A549 (cell line): ENCODE measurements at regions not wholly inside any gene's neighbourhood (a gene's known extent, or its start where the extent isn't known, plus 50 kb on each side); places are given as distances from the start of the nearest gene placed in this dataset.

Experiments
- ATAC-seq, 2 experiments: fragments of 200-7000 bp in 1 of 2; fragments of >200 bp in 1 of 2; cut with Nextera tagmentation in 1 of 2; cut with Tn5 transposase in 1 of 2; 3 replicates each; pipeline versions ENCODE4 v1.8.0 to v1.9.1; 2018 to 2020; ENCODE audit warnings: mild to moderate bottlenecking in 1 of 2, moderate library complexity in 1 of 2
- CTCF ChIA-PET: fragments of 300-600 bp; sonication (Branson Sonifier 250); formaldehyde crosslinking; extraction: SDS; loops from one replicate; lab custom pipeline; 2021; ENCODE audit warnings: antibody characterized with exemption, inconsistent platforms; lab: Yijun Ruan, JAX
- POLR2A ChIA-PET: fragments of 350-600 bp; formaldehyde crosslinking; extraction: SDS; loops from one replicate; lab custom pipeline; 2021; ENCODE audit warnings: antibody characterized with exemption, inconsistent platforms; lab: Yijun Ruan, JAX
- DNase-seq, 2 experiments: peaks; one replicate each; pipeline versions ENCODE4 v3.0.0 to v3.0.0-alpha.2; 2011 to 2016; ENCODE audit warnings: low read depth in 1 of 2, low spot score in 1 of 2
- FAIRE-seq: peaks from 2 replicates; lab custom pipeline; 2011; peaks lifted over from hg19 to GRCh38; lab: Jason Lieb, UNC
- H3K27ac ChIP-seq, 2 experiments: fragments of >200 bp; sonication (Bioruptor Twin); formaldehyde crosslinking; 3 replicates each; pipeline ENCODE4 v1.5.1; 2016 to 2017
- H3K4me1 ChIP-seq: fragments of >200 bp; sonication (Bioruptor Twin); formaldehyde crosslinking; 3 replicates; pipeline ENCODE4 v1.6.1; 2016
- H3K4me2 ChIP-seq: fragments of >200 bp; sonication (Bioruptor Twin); formaldehyde crosslinking; 3 replicates; pipeline ENCODE4 v1.6.1; 2016
- H3K4me3 ChIP-seq: fragments of >200 bp; sonication (Bioruptor Twin); formaldehyde crosslinking; 3 replicates; pipeline ENCODE4 v1.5.1; 2016
- H3K9me3 ChIP-seq: fragments of >200 bp; sonication (Bioruptor Twin); formaldehyde crosslinking; 3 replicates; pipeline ENCODE4 v1.6.1; 2016
- ATOH8 ChIP-seq: fragments of 250-450 bp; sonication (Bioruptor Pico); IDR thresholded peaks from 2 replicates; pipeline ENCODE4 v1.5.0; 2020; ENCODE audit warnings: low read depth, mild to moderate bottlenecking, moderate library complexity
- CBX8 ChIP-seq: fragments of 200-600 bp; sonication (generic); IDR thresholded peaks from 2 replicates; pipeline ENCODE4 v1.6.1; 2016
- CEBPB ChIP-seq, 2 experiments: fragments of >200 bp in 1 of 2; sonication (Bioruptor Twin) in 1 of 2; formaldehyde crosslinking in 1 of 2; IDR thresholded peaks; 2 replicates each; pipeline ENCODE4 v1.6.1; 2012 to 2016
- ESRRA ChIP-seq: fragments of 150-350 bp; IDR thresholded peaks from 2 replicates; pipeline ENCODE4 v1.6.1; 2014; ENCODE audit warnings: mild to moderate bottlenecking, low read length, borderline replicate concordance
- FOXS1 ChIP-seq: fragments of 250-450 bp; sonication (Bioruptor Pico); IDR thresholded peaks from 2 replicates; pipeline ENCODE4 v1.5.0; 2020; ENCODE audit warnings: mild to moderate bottlenecking, moderate library complexity
- HDAC2 ChIP-seq: fragments of 200-600 bp; sonication (generic); IDR thresholded peaks from 2 replicates; pipeline ENCODE4 v1.6.1; 2016
- HMGXB4 ChIP-seq: fragments of 250-450 bp; sonication (Bioruptor Pico); IDR thresholded peaks from 2 replicates; pipeline ENCODE4 v1.5.0; 2021; ENCODE audit warnings: mild to moderate bottlenecking, moderate library complexity, borderline replicate concordance
- HOXA7 ChIP-seq: fragments of 250-450 bp; sonication (Bioruptor Pico); IDR thresholded peaks from 2 replicates; pipeline ENCODE4 v1.5.0; 2020; ENCODE audit warnings: mild to moderate bottlenecking, moderate library complexity
- HOXB13 ChIP-seq: fragments of 250-450 bp; sonication (Bioruptor Pico); IDR thresholded peaks from 2 replicates; pipeline ENCODE4 v1.5.0; 2020; ENCODE audit warnings: low read depth, mild to moderate bottlenecking, moderate library complexity
- HOXB5 ChIP-seq: fragments of 250-450 bp; sonication (Bioruptor Pico); IDR thresholded peaks from 2 replicates; pipeline ENCODE4 v1.5.0; 2020; ENCODE audit warnings: mild to moderate bottlenecking, moderate library complexity
- JUN ChIP-seq, 2 experiments: fragments of >200 bp; sonication (Bioruptor Twin); formaldehyde crosslinking; IDR thresholded peaks; 2 replicates in 1 of 2; 3 replicates in 1 of 2; pipeline ENCODE4 v1.6.1; 2016 to 2017
- JUNB ChIP-seq: fragments of >200 bp; sonication (Bioruptor Twin); formaldehyde crosslinking; IDR thresholded peaks from 2 replicates; pipeline ENCODE4 v1.6.1; 2016
- POLR2A ChIP-seq: IDR thresholded peaks from 2 replicates; pipeline ENCODE4 v1.6.1; 2012; ENCODE audit warnings: mild to moderate bottlenecking, low read length
- RAD21 ChIP-seq, 2 experiments: fragments of >200 bp in 1 of 2; sonication (Bioruptor Twin) in 1 of 2; formaldehyde crosslinking in 1 of 2; IDR thresholded peaks in 1 of 2; conservative IDR thresholded peaks in 1 of 2; 2 replicates in 1 of 2; 3 replicates in 1 of 2; pipeline ENCODE4 v1.6.1; 2012 to 2018; ENCODE audit warnings: inconsistent platforms in 1 of 2
- RNF2 ChIP-seq: fragments of 200-600 bp; sonication (generic); IDR thresholded peaks from 2 replicates; pipeline ENCODE4 v1.6.1; 2016; ENCODE audit warnings: low read depth, mild to moderate bottlenecking, antibody characterized with exemption, moderate library complexity, borderline replicate concordance
- SREBF2 ChIP-seq: fragments of 450-650 bp; IDR thresholded peaks from 2 replicates; pipeline ENCODE4 v1.6.1; 2014; ENCODE audit warnings: mild to moderate bottlenecking, moderate library complexity
- TP53 ChIP-seq: fragments of 250-450 bp; sonication (Bioruptor Pico); IDR thresholded peaks from 2 replicates; pipeline ENCODE4 v1.5.0; 2021; ENCODE audit warnings: mild to moderate bottlenecking, moderate library complexity
- ZNF302 ChIP-seq: fragments of 250-450 bp; sonication (Bioruptor Pico); IDR thresholded peaks from 2 replicates; pipeline ENCODE4 v1.9.0; 2021; ENCODE audit warnings: inconsistent platforms, mild to moderate bottlenecking, moderate library complexity
- WGBS: methylation state at CpG from one replicate; pipeline ENCODE4 v1.1.6; 2017; ENCODE audit errors: missing lambda C conversion rate; 5-methylcytosine and 5-hydroxymethylcytosine counted together

- Histone ChIP-seq H3K4me2 (peak overlapping the region; percentile 14; the same call in 1 of the 3 replicates), H3K4me1 (peaks cover 4% of the 10 kb centered on the region; the same call in 1 of the 3 replicates), H3K4me3 (no peak overlapping the region), H3K9me3 (no peaks in the 10 kb centered on the region), H3K27ac (0 out of 6 replicates have a peak overlapping the region, but pooled peaks of 1 of the 2 experiments have one; percentile 10)
- ATAC-seq = peak; percentile 67 to 86; a peak in 5 of 6 replicates
- WGBS = 28% methylated on average over 4 of the region's 4 CpGs
- DNase-seq = peak; percentile 36 to 38
- CTCF ChIA-PET = interaction anchor here (0.8 to 1.1 kb wide), 2 partner anchors 8 to 70 kb away, joined by 3 read pairs; no protein-coding TSS in a partner anchor
- FAIRE-seq = no peak
- POLR2A ChIA-PET = no interaction called here
- TF ChIP-seq JUN (IDR thresholded peaks at IDR 0.05) (no peak), JUNB (peak; percentile 61; the same call in 1 of the 2 replicates)
- TF ChIP-seq, all 56 proteins: peak for 1
Observed at GRCh38 chr20:43379239-43379917, 78.3 kb upstream of the SRSF6 start.

- TF ChIP-seq RAD21 (conservative IDR thresholded peaks at IDR 0.05 in 1 of 2, IDR thresholded peaks at IDR 0.05 in 1 of 2) = no peak
- TF ChIP-seq HOXB5 (CRISPR knock-in tag) = no peak
- TF ChIP-seq TP53 = no peak
- no peak for TF ChIP-seq HOXB13 (CRISPR knock-in tag)
- no peak for TF ChIP-seq FOXS1 (CRISPR knock-in tag)
- no peak for TF ChIP-seq HDAC2
- no peak for TF ChIP-seq ZNF302
- TF ChIP-seq ATOH8 = no peak
- TF ChIP-seq ESRRA = no peak
- TF ChIP-seq CBX8 = no peak
- TF ChIP-seq RNF2 = no peak
- TF ChIP-seq CEBPB (IDR thresholded peaks at IDR 0.05) = no peak
- TF ChIP-seq SREBF2 = no peak
- no peak for TF ChIP-seq HOXA7 (CRISPR knock-in tag)
- Histone ChIP-seq H3K4me3 (no peak overlapping the region), H3K4me1 (peaks cover 4% of the 10 kb centered on the region; the same call in 1 of the 3 replicates), H3K4me2 (no peak overlapping the region), H3K27ac (no peak overlapping the region), H3K9me3 (no peaks in the 10 kb centered on the region)
- WGBS = 69% methylated on average over 2 of the region's 2 CpGs
- ATAC-seq (no peak), FAIRE-seq (no peak), DNase-seq (no peak)
- POLR2A ChIA-PET = no interaction called here
- CTCF ChIA-PET = interaction anchor here (0.6 to 1.5 kb wide), 2 partner anchors 13 to 28 kb away, joined by 3 to 4 read pairs; no protein-coding TSS in a partner anchor
Observed at GRCh38 chr20:43376831-43377230, 80.9 kb upstream of the SRSF6 start.

- ChIA-PET POLR2A (no interaction called here), CTCF (no interaction called here)
- FAIRE-seq = no peak
- no peak for TF ChIP-seq POLR2A
- TF ChIP-seq HMGXB4 = no peak
- no peak for TF ChIP-seq ATOH8
- no peak overlapping the region for H3K27ac ChIP-seq
- peaks cover 4% of the 10 kb centered on the region; the same call in 1 of the 3 replicates for H3K4me1 ChIP-seq
- no peak overlapping the region for H3K4me3 ChIP-seq
- DNase-seq = no peak
- 7% methylated on average over 1 of the region's 1 CpG for WGBS
- H3K9me3 ChIP-seq = no peaks in the 10 kb centered on the region
- ATAC-seq = no peak
- no peak overlapping the region for H3K4me2 ChIP-seq
Observed at GRCh38 chr20:43375591-43375990, 82.1 kb upstream of the SRSF6 start.
